Type B pancreatic cell (in vitro differentiated cells): ENCODE measurements at regions not wholly inside any gene's neighbourhood (a gene's known extent, or its start where the extent isn't known, plus 50 kb on each side); places are given as distances from the start of the nearest gene placed in this dataset.

Experiments used
- DNase-seq: peaks from one replicate; pipeline ENCODE4 v3.0.0; 2021; ENCODE audit warnings: mixed read lengths; ENCODE audit not compliant: unreplicated experiment; ENCODE audit errors: extremely low spot score
- H3K27ac Mint-ChIP-seq: 2 replicates; pipeline ENCODE4 v1.8.0; 2021; ENCODE audit warnings: mild to moderate bottlenecking, mixed read lengths
- H3K27me3 Mint-ChIP-seq: 2 replicates; pipeline ENCODE4 v1.8.0; 2021; ENCODE audit warnings: mixed read lengths
- H3K36me3 Mint-ChIP-seq: 2 replicates; pipeline ENCODE4 v1.8.0; 2021; ENCODE audit warnings: mixed read lengths
- H3K4me1 Mint-ChIP-seq: one replicate; pipeline ENCODE4 v1.8.0; 2021; ENCODE audit warnings: mixed read lengths; ENCODE audit not compliant: unreplicated experiment
- H3K4me3 Mint-ChIP-seq: 2 replicates; pipeline ENCODE4 v1.8.0; 2021; ENCODE audit warnings: mild to moderate bottlenecking, mixed read lengths
- H3K9me3 Mint-ChIP-seq: 2 replicates; pipeline ENCODE4 v1.8.0; 2021; ENCODE audit warnings: mixed read lengths
- CTCF ChIP-seq: fragments of 200-600 bp; sonication (generic); conservative IDR thresholded peaks from 2 replicates; pipeline ENCODE4 v1.5.0; 2021; ENCODE audit warnings: antibody characterized with exemption, mild to moderate bottlenecking

DNA sequence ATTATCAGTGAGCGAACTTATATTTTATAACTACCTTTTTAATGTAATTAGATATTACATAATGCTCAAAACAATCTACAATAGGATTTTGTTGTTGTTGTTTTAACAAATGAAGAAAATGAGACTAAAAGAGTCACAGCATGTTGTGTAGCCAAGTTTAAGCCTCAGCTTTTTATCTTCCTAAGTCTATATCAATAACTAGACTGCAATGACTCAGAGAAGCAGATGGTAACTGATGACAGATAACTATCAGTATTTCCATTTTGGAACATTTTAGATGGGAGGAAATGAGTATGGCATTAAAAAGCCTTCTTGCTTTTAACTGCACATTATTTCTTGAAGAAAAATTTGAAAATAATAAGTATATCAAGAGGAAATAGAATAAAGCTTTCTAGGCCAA, 825.2 kb downstream of the SLITRK1 start:
- H3K27ac Mint-ChIP-seq, result no peak overlapping the region
- no peaks in the 10 kb centered on the region for H3K27me3 Mint-ChIP-seq
- no peaks in the 10 kb centered on the region for H3K36me3 Mint-ChIP-seq
- H3K9me3 Mint-ChIP-seq, result no peaks in the 10 kb centered on the region
- no peaks in the 10 kb centered on the region for H3K4me1 Mint-ChIP-seq
- TF ChIP-seq CTCF, result no peak
- no peak overlapping the region for H3K4me3 Mint-ChIP-seq
- no peak for DNase-seq

DNA sequence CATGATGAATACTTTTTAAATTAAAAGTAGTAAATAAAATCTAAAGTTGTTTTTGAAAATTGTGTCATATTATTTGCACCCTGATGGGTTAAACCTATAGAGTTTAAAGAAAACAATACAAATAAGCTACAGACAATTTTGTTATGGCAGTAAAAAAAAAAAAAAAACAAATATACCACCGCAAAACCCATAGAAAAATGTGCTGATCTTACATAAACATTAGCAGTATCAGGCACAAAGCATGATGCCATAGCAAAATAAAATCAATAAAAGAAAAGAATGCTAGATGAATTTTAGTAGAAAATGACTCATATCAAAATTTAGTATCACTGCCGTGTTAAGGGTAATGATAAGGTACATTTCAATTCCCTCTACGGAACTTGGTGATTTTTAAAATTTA, 826.0 kb downstream of the SLITRK1 start:
- Mint-ChIP-seq H3K36me3 (no peaks in the 10 kb centered on the region), H3K27me3 (no peaks in the 10 kb centered on the region), H3K27ac (no peak overlapping the region), H3K4me3 (no peak overlapping the region), H3K4me1 (no peaks in the 10 kb centered on the region), H3K9me3 (no peaks in the 10 kb centered on the region)
- DNase-seq, result no peak
- TF ChIP-seq CTCF, result no peak

DNA sequence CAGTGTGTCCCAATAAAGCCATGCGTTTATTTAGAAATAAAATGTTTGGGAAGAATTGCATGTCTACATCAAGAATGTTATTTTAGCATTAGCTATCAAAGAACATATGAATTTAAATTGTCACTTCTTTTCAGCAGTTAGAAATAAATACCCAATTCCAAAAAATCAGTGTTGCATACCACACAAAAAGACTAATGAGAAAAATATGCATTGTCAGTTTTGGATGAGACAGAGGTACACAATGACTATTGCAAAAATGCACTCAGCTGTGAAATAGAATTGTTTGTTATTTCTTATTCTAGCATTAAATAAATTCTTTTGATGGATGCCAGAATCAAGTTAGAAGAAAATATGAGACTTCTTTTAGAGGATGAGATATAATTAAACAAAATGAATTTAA, 833.9 kb downstream of the SLITRK1 start:
- Mint-ChIP-seq H3K4me1 (no peaks in the 10 kb centered on the region), H3K27me3 (no peaks in the 10 kb centered on the region), H3K36me3 (no peaks in the 10 kb centered on the region), H3K4me3 (no peak overlapping the region), H3K9me3 (no peaks in the 10 kb centered on the region), H3K27ac (no peak overlapping the region)
- TF ChIP-seq CTCF, result no peak
- no peak for DNase-seq

- Mint-ChIP-seq H3K27ac (no peak overlapping the region), H3K9me3 (no peaks in the 10 kb centered on the region), H3K36me3 (no peaks in the 10 kb centered on the region)
Measured at GRCh38 chr13:83024955-83025594, 857.2 kb downstream of the SLITRK1 start.

GRCh38 chr13:83024232-83024631, 858.0 kb downstream of the SLITRK1 start:
- TF ChIP-seq CTCF, result no peak
- DNase-seq, result no peak
- Mint-ChIP-seq H3K4me3 (no peak overlapping the region), H3K36me3 (no peaks in the 10 kb centered on the region), H3K4me1 (no peaks in the 10 kb centered on the region), H3K27me3 (no peaks in the 10 kb centered on the region), H3K27ac (no peak overlapping the region), H3K9me3 (no peaks in the 10 kb centered on the region)

More at GRCh38 chr13:83024955-83025594, 857.2 kb downstream of the SLITRK1 start:
- no peak for DNase-seq
- Mint-ChIP-seq H3K4me1 (no peaks in the 10 kb centered on the region), H3K4me3 (no peak overlapping the region), H3K27me3 (no peaks in the 10 kb centered on the region)
- no peak for TF ChIP-seq CTCF

DNA sequence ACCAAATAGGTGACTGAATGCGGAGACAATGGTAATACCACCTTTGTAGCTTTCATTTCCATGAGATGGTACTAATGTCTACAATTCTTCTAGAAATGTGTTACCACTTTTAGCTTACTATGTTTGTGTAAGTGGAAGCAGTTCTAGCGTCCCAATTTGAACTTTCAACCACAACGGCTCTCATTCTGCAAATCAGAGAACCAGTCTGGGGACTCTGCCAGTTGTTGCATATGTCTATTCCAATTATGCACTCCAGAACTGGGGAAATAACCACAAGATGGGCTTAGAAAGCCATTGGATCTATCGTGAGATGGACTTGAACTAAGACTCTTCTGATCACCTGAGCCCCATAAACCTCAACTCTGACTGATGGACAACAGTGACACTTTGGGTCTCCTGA, 862.3 kb downstream of the SLITRK1 start:
- Mint-ChIP-seq H3K27me3 (no peaks in the 10 kb centered on the region), H3K4me3 (no peak overlapping the region), H3K36me3 (no peaks in the 10 kb centered on the region), H3K9me3 (no peaks in the 10 kb centered on the region), H3K4me1 (no peaks in the 10 kb centered on the region), H3K27ac (no peak overlapping the region)
- no peak for TF ChIP-seq CTCF
- no peak for DNase-seq
